ENCODE measurements at regions not wholly inside any gene's neighbourhood (a gene's known extent, or its start where the extent isn't known, plus 50 kb on each side); places are given as distances from the start of the nearest gene placed in this dataset.

DNA sequence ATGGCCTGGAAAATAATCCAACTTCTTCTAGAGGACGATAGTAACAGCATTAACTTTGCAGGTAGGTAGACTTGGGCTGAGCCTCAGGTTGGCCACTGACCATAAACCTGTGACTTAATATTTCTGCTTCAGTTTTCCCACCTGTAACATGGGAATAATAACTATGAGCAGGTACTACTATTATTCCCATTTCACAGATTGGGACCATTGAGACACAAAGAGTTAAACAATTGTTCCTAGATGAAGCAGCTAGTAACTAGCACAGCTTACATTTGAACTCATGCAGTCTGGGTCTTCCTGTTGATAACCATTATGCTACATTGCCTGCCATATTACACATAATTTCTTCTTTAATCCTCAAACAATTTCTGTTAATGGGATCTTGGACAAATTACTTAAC, 217.7 kb downstream of the NUAK1 start:
- no peak for DNase-seq
- H3K27me3 ChIP-seq = no peaks in the 10 kb centered on the region
- H3K36me3 ChIP-seq = no peaks in the 10 kb centered on the region
- H3K4me1 ChIP-seq = no peaks in the 10 kb centered on the region
- H3K27ac ChIP-seq = peak overlapping the region; percentile 34 to 52
- TF ChIP-seq, protein P1, sequence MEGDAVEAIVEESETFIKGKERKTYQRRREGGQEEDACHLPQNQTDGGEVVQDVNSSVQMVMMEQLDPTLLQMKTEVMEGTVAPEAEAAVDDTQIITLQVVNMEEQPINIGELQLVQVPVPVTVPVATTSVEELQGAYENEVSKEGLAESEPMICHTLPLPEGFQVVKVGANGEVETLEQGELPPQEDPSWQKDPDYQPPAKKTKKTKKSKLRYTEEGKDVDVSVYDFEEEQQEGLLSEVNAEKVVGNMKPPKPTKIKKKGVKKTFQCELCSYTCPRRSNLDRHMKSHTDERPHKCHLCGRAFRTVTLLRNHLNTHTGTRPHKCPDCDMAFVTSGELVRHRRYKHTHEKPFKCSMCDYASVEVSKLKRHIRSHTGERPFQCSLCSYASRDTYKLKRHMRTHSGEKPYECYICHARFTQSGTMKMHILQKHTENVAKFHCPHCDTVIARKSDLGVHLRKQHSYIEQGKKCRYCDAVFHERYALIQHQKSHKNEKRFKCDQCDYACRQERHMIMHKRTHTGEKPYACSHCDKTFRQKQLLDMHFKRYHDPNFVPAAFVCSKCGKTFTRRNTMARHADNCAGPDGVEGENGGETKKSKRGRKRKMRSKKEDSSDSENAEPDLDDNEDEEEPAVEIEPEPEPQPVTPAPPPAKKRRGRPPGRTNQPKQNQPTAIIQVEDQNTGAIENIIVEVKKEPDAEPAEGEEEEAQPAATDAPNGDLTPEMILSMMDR (IDR thresholded peaks at IDR 0.05) = no peak
- no peak for TF ChIP-seq POLR2A (IDR thresholded peaks at IDR 0.05)
- H3K9me3 ChIP-seq = no peaks in the 10 kb centered on the region
- intact Hi-C loops (cut with DNase I; ENCODE audit: low total_unique reads) = no loop called here
- no peak overlapping the region for H3K4me3 ChIP-seq

DNA sequence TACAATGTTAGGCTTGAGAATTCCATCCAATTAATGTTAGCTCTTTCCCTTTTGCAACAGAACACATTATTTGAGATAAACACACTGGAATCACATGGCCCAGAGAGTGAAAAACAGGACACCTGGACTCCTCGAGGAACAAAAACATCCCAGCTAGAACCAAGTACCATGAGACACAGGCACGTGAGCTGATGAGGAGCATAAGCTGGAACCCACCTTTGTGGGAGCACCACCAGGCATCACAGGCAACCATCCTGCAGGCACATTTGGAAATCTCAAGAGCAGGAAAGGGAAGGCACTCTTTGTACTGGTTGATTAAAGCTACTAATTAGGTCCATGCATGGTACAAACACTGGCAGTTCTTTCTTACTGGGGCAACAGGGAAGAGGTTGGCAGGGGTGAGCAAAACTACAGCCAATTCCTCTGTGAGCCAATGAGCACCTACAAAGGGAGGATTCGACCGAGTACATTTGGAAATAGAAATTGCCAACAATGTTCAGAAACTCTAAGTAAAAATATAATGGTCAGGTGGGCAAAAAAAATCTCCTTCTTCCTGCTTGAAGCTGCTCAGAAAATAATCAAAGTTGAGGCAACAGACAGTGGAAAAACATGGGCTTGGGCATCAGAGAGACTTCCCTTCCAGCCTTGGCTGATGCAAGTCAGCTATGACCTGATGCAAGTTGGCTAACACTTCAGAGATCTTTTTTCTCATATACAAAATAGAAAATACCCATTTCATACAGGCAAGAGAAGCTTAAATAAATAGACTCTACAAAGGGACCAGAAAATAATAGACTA, 216.7 kb downstream of the NUAK1 start:
- Histone ChIP-seq H3K4me1 (no peaks in the 10 kb centered on the region), H3K36me3 (no peaks in the 10 kb centered on the region), H3K27me3 (no peaks in the 10 kb centered on the region), H3K9me3 (no peaks in the 10 kb centered on the region), H3K4me3 (no peak overlapping the region), H3K27ac (peak overlapping the region; percentile 34 to 53)
- intact Hi-C loops (cut with DNase I; ENCODE audit: low total_unique reads) = no loop called here
- DNase-seq = no peak
- TF ChIP-seq, protein P1 (IDR thresholded peaks at IDR 0.05) = no peak
- TF ChIP-seq POLR2A (IDR thresholded peaks at IDR 0.05) = no peak

DNA sequence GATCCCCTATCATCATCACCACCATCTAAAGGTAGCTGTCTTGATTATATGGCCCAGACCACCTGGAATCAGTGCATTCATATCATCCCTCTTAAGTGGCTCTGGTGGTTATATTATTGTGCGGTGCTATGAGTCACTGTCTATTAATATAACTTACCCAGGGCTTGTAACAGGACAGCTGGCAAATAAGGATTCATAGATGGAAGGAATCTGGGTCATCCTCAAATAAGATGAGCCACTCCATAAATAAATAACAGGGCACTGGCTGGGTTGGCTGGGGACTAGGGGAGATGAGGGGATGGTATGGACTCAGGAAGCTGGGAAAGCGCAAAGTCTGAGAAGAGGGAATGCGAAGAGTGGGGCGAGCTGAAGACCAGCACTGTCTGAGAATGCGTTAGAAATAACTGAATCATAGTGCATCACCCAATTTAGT, 216.1 kb downstream of the NUAK1 start:
- intact Hi-C loops (cut with DNase I; ENCODE audit: low total_unique reads) = no loop called here
- no peaks in the 10 kb centered on the region for H3K27me3 ChIP-seq
- no peak for DNase-seq
- TF ChIP-seq, protein P1 (IDR thresholded peaks at IDR 0.05) = no peak
- no peak for TF ChIP-seq POLR2A (IDR thresholded peaks at IDR 0.05)
- no peaks in the 10 kb centered on the region for H3K4me1 ChIP-seq
- no peaks in the 10 kb centered on the region for H3K36me3 ChIP-seq
- peak overlapping the region; percentile 34 to 53 for H3K27ac ChIP-seq
- no peaks in the 10 kb centered on the region for H3K9me3 ChIP-seq
- H3K4me3 ChIP-seq = no peak overlapping the region

DNA sequence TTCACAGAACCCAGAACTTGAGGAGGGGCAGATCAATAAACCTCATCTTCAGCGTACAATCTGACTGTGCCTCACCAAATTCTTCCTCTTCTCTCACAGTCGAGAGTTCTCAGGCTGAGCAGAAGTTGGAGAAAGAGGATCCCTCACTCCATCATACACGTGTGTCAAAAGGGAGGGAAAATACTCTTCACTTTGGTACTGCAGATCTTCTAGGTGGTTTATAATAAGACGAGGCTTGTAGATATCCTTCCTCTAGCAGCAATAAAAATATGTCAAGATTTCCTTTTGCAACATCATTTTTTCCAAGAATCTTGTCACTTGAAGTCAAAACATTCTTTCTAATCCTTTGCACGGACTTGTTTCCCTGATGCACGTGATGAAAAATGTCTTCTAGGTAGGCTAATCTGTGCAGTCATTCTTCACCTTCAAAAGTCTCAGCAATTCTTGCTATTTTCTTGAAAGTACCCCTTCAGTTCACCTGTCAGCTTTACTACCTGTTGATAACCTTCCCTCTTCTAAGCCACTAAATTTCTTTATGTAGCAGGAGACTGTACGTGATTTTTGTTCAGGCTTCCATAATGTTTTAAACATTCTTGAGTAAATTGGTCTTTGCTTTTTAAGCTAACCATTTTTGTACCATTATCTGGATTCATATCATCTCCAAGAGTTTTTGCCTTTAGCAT, 214.1 kb downstream of the NUAK1 start:
- no peak for DNase-seq
- no peaks in the 10 kb centered on the region for H3K27me3 ChIP-seq
- no peaks in the 10 kb centered on the region for H3K4me1 ChIP-seq
- intact Hi-C loops (cut with DNase I; ENCODE audit: low total_unique reads) = no loop called here
- H3K4me3 ChIP-seq = no peak overlapping the region
- no peak overlapping the region for H3K27ac ChIP-seq
- no peak for TF ChIP-seq POLR2A (IDR thresholded peaks at IDR 0.05)
- TF ChIP-seq, protein P1 (IDR thresholded peaks at IDR 0.05) = no peak
- H3K36me3 ChIP-seq = no peaks in the 10 kb centered on the region
- no peaks in the 10 kb centered on the region for H3K9me3 ChIP-seq

DNA sequence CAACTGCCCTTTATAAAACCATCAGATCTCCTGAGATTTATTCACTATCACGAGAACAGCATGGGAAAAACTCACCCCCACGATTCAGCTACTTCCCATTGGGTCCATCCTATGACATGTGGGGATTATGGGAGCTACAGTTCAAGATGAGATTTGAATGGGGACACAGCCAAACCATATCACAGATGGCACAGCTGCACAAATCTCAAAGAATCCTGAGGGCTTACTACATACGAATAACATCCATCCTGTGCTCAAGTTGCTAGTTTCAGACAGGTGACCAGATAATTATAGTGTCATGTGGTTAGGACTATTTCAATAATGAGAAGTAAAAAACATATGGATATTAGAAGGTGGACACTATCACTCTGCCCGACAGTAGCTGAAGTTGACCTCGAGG, 211.2 kb downstream of the NUAK1 start:
- TF ChIP-seq, protein P1 (IDR thresholded peaks at IDR 0.05) = no peak
- no peak for TF ChIP-seq POLR2A (IDR thresholded peaks at IDR 0.05)
- no peaks in the 10 kb centered on the region for H3K36me3 ChIP-seq
- H3K27me3 ChIP-seq = no peaks in the 10 kb centered on the region
- H3K9me3 ChIP-seq = no peaks in the 10 kb centered on the region
- no peaks in the 10 kb centered on the region for H3K4me1 ChIP-seq
- intact Hi-C loops (cut with DNase I; ENCODE audit: low total_unique reads) = no loop called here
- H3K4me3 ChIP-seq = no peak overlapping the region
- DNase-seq = no peak
- H3K27ac ChIP-seq = no peak overlapping the region

Data from uterus (tissue), 3 donors.